ENCODE measurements at regions not wholly inside any gene's neighbourhood (a gene's known extent, or its start where the extent isn't known, plus 50 kb on each side); places are given as distances from the start of the nearest gene placed in this dataset.
"Not testable (repeated sequence)": the region's sequence is repeated elsewhere in the genome, so short reads cannot be mapped to it uniquely, and the experiment has no call there.

- H3K36me3 ChIP-seq (ENCODE audit: low read depth); H2AFZ ChIP-seq; intact Hi-C loops (cut with micrococcal nuclease; ENCODE audit: unreplicated experiment); BruUV-seq (replicated peaks); CTCF ChIA-PET; H3F3A ChIP-seq (ENCODE audit: insufficient read depth, low read depth); H3K4me2 ChIP-seq; H3K9me3 ChIP-seq (ENCODE audit: insufficient read depth, low read depth); H4K20me1 ChIP-seq (ENCODE audit: insufficient read depth); H3K4me3 ChIP-seq; H3K4me1 ChIP-seq (replicated peaks; ENCODE audit: insufficient read depth); DNase-seq; POLR2A ChIA-PET (ENCODE audit: unreplicated experiment); H3K79me2 ChIP-seq (ENCODE audit: low read depth); H3K9me2 ChIP-seq (ENCODE audit: insufficient read depth); H3K27ac ChIP-seq: not testable (repeated sequence)
- H3K27me3 ChIP-seq (ENCODE audit: insufficient read depth, low read depth): peaks cover 11% of the 10 kb centered on the region
These were observed 58.3 kb downstream of the ART5 start for GRCh38 chr11:3583476-3583875.

DNA sequence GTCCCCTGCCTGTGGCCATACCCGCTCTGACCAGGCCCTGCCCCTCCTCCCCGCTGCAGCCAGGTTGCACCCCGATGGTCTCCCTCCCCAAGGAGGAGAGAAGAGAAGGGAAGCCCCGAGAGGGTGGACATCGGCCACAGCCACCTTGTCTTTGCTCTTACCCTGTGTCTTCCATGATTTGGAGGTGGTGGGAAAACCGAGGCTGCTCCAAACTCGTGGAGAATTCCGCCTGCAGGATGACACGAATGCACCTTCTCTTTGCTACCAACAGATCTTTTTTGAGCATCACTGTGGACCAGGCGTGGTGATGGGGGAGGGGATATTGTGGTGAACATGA is 60.4 kb downstream of the ART5 start:
- H3K4me2 ChIP-seq: peak overlapping the region; percentile 60; the same call in 1 of the 2 replicates
- H3K9me2 ChIP-seq (ENCODE audit: insufficient read depth); POLR2A ChIA-PET (ENCODE audit: unreplicated experiment); intact Hi-C loops (cut with micrococcal nuclease; ENCODE audit: unreplicated experiment); H3K4me3 ChIP-seq; H3F3A ChIP-seq (ENCODE audit: insufficient read depth, low read depth); H3K36me3 ChIP-seq (ENCODE audit: low read depth); H3K79me2 ChIP-seq (ENCODE audit: low read depth); H4K20me1 ChIP-seq (ENCODE audit: insufficient read depth); H3K9me3 ChIP-seq (ENCODE audit: insufficient read depth, low read depth); H3K4me1 ChIP-seq (replicated peaks; ENCODE audit: insufficient read depth); H2AFZ ChIP-seq; DNase-seq; H3K27ac ChIP-seq; CTCF ChIA-PET; BruUV-seq (replicated peaks): not testable (repeated sequence)
- peaks cover 16% of the 10 kb centered on the region for H3K27me3 ChIP-seq (ENCODE audit: insufficient read depth, low read depth)
- TF ChIP-seq, protein P1, sequence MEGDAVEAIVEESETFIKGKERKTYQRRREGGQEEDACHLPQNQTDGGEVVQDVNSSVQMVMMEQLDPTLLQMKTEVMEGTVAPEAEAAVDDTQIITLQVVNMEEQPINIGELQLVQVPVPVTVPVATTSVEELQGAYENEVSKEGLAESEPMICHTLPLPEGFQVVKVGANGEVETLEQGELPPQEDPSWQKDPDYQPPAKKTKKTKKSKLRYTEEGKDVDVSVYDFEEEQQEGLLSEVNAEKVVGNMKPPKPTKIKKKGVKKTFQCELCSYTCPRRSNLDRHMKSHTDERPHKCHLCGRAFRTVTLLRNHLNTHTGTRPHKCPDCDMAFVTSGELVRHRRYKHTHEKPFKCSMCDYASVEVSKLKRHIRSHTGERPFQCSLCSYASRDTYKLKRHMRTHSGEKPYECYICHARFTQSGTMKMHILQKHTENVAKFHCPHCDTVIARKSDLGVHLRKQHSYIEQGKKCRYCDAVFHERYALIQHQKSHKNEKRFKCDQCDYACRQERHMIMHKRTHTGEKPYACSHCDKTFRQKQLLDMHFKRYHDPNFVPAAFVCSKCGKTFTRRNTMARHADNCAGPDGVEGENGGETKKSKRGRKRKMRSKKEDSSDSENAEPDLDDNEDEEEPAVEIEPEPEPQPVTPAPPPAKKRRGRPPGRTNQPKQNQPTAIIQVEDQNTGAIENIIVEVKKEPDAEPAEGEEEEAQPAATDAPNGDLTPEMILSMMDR (conservative IDR thresholded peaks at IDR 0.05): 0 out of 2 replicates have a peak, but pooled peaks have one; percentile 1

- peak overlapping the region; percentile 60; the same call in 1 of the 2 replicates for H3K4me2 ChIP-seq
These were observed 61.1 kb downstream of the ART5 start for GRCh38 chr11:3580487-3581388.

DNA sequence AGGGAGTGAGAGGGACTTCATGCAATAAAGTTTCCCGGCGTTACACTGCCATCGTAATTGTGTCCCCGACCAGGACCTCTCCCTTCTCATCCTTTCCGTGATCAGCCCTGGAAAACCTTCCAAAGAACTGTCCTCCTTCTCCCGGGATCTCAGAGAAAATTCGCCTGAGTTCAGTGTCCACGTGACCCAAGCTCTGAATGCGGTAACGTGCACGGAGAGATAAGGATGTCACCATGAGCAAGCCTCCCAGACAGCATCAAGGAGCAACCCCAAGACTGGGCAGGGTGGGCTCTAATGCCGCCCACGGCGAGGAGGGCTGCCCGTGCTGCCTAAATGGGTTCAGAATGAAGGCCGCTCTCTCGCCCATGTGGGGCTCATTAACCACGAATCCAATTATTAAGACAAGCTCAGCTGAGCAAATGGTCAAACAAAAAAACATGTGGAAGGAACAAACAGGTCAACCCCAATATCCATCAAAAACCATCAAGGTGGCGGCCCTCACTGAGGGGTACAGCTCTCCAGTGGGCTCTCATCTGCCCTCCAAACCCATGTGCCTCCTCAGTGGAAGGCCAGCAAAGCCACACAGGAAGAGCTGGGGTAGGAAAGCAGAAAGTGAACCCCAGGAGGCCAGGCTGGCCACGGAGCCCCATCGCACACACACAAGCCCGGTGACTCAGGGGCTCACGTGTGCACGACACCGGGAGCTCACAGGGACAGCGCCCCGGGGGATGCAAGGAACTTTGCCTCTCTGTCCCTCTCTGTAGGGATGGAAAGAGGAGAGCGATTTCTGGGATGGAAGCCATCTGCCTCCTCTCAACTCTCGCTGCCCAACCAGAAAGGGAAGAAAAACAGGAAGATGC is 62.0 kb downstream of the ART5 start:
- H2AFZ ChIP-seq; DNase-seq; H3K4me2 ChIP-seq; H3K79me2 ChIP-seq (ENCODE audit: low read depth); H3K9me2 ChIP-seq (ENCODE audit: insufficient read depth); H3K4me3 ChIP-seq; CTCF ChIA-PET; H4K20me1 ChIP-seq (ENCODE audit: insufficient read depth); H3K9me3 ChIP-seq (ENCODE audit: insufficient read depth, low read depth); intact Hi-C loops (cut with micrococcal nuclease; ENCODE audit: unreplicated experiment); H3K4me1 ChIP-seq (replicated peaks; ENCODE audit: insufficient read depth); H3F3A ChIP-seq (ENCODE audit: insufficient read depth, low read depth); H3K27ac ChIP-seq; POLR2A ChIA-PET (ENCODE audit: unreplicated experiment); H3K36me3 ChIP-seq (ENCODE audit: low read depth); BruUV-seq (replicated peaks): not testable (repeated sequence)
- H3K27me3 ChIP-seq (ENCODE audit: insufficient read depth, low read depth): peaks cover 16% of the 10 kb centered on the region

More at GRCh38 chr11:3580487-3581388, 61.1 kb downstream of the ART5 start:
- POLR2A ChIA-PET (ENCODE audit: unreplicated experiment); H3K36me3 ChIP-seq (ENCODE audit: low read depth); intact Hi-C loops (cut with micrococcal nuclease; ENCODE audit: unreplicated experiment); CTCF ChIA-PET; H3K79me2 ChIP-seq (ENCODE audit: low read depth); H3K4me1 ChIP-seq (replicated peaks; ENCODE audit: insufficient read depth); BruUV-seq (replicated peaks); H3K9me2 ChIP-seq (ENCODE audit: insufficient read depth); H2AFZ ChIP-seq; H3K27ac ChIP-seq; H4K20me1 ChIP-seq (ENCODE audit: insufficient read depth); H3K9me3 ChIP-seq (ENCODE audit: insufficient read depth, low read depth); H3F3A ChIP-seq (ENCODE audit: insufficient read depth, low read depth): not testable (repeated sequence)
- peak in 1 of 2 experiments; percentile 52 for DNase-seq
- H3K4me3 ChIP-seq: peak overlapping the region; percentile 46; the same call in 1 of the 2 replicates
- H3K27me3 ChIP-seq (ENCODE audit: insufficient read depth, low read depth): peaks cover 16% of the 10 kb centered on the region
- TF ChIP-seq, protein P1 (conservative IDR thresholded peaks at IDR 0.05): peak; percentile 36; the same call in 1 of the 2 replicates

DNA sequence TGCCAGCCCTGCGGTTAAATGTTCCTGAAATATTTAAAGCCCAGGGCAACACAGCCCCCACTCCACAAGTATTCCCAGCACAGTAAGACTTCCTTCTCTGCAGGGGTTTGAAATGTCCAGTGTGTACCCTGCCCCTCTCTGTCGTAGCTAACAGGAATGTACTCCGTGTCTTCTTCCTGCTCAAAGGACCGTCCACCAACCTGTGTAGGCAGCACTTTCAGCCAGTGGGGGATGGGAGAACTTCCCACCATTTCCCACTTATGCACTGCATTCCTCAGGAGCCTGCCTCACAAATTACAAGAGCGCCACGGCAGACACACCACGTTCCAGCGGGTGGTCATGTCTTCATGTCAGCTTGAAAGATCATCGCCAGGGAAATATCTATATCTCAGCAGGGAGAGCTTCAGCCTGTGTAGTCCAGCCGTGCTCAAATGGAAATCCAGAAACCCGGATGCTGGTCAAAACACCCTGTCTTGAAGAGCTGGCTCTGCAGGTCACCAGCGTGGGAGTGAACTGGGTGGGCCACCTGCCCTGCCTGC is 65.7 kb downstream of the ART5 start:
- H3F3A ChIP-seq (ENCODE audit: insufficient read depth, low read depth); H3K4me3 ChIP-seq; H3K4me2 ChIP-seq; POLR2A ChIA-PET (ENCODE audit: unreplicated experiment); H2AFZ ChIP-seq; H3K27ac ChIP-seq; H3K36me3 ChIP-seq (ENCODE audit: low read depth); H3K9me3 ChIP-seq (ENCODE audit: insufficient read depth, low read depth); intact Hi-C loops (cut with micrococcal nuclease; ENCODE audit: unreplicated experiment); CTCF ChIA-PET; BruUV-seq (replicated peaks); H4K20me1 ChIP-seq (ENCODE audit: insufficient read depth); H3K9me2 ChIP-seq (ENCODE audit: insufficient read depth); DNase-seq; H3K4me1 ChIP-seq (replicated peaks; ENCODE audit: insufficient read depth); H3K79me2 ChIP-seq (ENCODE audit: low read depth): not testable (repeated sequence)
- H3K27me3 ChIP-seq (ENCODE audit: insufficient read depth, low read depth): peaks cover 16% of the 10 kb centered on the region

Data from PC-9 (cell line).